ENCODE measurements at regions not wholly inside any gene's neighbourhood (a gene's known extent, or its start where the extent isn't known, plus 50 kb on each side); places are given as distances from the start of the nearest gene placed in this dataset.
"Not testable (repeated sequence)": the region's sequence is repeated elsewhere in the genome, so short reads cannot be mapped to it uniquely, and the experiment has no call there.

- DNase-seq: not testable (repeated sequence)
Observed at GRCh38 chr14:106185174-106185836, 658.9 kb downstream of the TMEM121 start.

DNA sequence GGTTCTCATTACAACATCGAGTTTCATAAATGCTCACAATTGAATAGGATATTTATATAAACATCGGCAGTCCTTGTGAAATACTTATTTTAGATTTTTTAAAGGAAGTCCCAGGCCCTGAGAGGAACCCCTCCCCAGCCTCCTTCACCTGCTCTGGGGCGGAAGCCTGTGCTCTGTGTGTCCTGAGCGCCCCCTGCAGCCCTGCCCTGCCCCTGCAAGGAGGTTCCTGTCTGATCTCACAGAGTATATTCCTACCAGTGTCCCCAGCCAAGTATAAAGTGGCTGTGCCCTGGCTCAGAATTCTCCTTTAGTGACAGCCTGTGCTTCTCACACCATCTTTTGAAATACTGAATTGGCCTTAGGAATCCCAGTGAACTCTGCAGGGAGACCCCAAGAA is 659.5 kb downstream of the TMEM121 start:
- no peak for DNase-seq

GRCh38 chr14:106187216-106187615 is 660.8 kb downstream of the TMEM121 start:
- no peak for DNase-seq

- DNase-seq: not testable (repeated sequence)
Observed at GRCh38 chr14:106192701-106193100, 666.3 kb downstream of the TMEM121 start.

GRCh38 chr14:106196459-106196858 is 670.1 kb downstream of the TMEM121 start:
- not testable (repeated sequence) for DNase-seq

- not testable (repeated sequence) for DNase-seq
Observed at GRCh38 chr14:106197264-106197663, 670.9 kb downstream of the TMEM121 start.

GRCh38 chr14:106199097-106199496 is 672.7 kb downstream of the TMEM121 start:
- no peak for DNase-seq

GRCh38 chr14:106200541-106201315 is 674.3 kb downstream of the TMEM121 start:
- no peak for DNase-seq

DNA sequence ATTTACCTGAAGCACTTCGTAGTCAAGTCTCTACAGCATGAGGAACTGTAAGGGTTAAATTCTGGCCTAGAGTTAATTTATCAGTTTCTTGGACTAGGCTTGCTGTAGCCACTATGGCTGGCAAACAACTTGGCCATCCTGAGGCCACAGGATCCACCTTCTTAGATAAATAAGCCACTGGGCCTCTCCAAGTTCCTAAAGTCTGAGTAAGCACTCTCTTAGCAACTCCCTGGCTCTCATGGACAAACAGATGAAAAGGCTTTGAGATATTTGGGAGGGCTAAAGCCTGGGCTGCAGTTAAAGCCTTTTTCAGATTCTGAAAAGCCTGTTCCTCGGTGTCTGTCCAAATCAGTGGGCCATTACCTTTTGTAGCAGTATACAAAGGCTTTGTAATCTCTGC is 675.0 kb downstream of the TMEM121 start:
- DNase-seq: no peak

GRCh38 chr14:106203438-106203837 is 677.1 kb downstream of the TMEM121 start:
- no peak for DNase-seq

- DNase-seq: no peak
Observed at GRCh38 chr14:106204063-106204462, 677.7 kb downstream of the TMEM121 start.

GRCh38 chr14:106207316-106207715 is 680.9 kb downstream of the TMEM121 start:
- no peak for DNase-seq

DNA sequence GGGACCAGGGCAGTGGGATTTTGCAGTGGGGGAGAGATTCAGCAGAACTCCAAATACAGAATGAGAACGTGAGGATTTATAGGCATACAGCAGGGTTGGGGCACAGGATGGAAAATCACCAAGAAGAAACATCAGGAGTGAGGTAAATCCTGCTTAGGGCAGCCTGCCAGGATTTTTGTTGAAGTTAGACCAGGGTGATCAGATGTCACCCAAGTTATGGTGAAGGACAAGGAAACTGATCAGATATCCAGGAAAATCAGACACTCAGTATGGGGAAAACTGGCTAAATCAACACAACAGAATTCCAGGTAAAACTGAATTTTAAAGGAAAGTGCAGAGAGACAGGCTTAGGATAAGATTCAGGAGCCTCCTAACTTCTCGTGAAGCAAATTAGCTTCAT is 682.4 kb downstream of the TMEM121 start:
- no peak for DNase-seq

DNA sequence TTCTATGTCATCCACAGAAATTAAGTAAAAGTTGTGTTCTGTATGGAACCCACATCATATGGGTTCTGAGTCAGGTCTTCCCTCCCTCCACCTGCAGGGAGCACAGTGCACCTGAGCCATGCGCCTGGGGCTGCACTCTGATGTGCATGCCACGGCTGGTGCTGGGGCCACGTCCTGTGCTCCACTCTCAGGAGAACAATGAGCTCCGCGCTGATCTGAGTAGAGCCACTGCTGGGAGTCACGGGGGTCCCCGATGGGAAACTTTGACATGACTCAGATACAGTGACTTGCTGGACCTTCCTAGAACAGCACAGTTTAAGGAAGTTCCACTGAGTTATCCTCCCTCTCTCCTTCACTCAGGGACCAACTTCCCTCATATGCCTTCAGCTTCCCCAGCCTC is 683.4 kb downstream of the TMEM121 start:
- no peak for DNase-seq

GRCh38 chr14:106210650-106211049 is 684.3 kb downstream of the TMEM121 start:
- no peak for DNase-seq

- DNase-seq: no peak
Observed at GRCh38 chr14:106211334-106211900, 685.0 kb downstream of the TMEM121 start.

DNA sequence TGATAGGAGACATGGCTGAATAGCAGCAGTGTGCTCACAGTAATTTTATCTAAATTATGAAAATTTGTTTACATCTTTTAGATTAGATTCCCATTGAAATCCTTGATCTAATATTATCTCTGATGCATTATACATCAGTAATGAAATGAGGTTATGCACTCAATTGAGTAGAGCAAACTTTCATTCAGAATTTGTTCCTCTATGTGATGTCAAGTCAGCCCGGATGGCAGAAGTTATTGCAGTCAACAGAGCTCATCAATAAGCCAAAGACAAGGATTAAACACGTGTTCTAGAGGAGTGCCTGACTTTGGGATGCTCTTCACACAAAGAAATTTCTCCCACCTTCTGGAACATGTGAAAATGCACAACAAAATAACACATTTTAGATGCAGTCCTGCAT is 688.8 kb downstream of the TMEM121 start:
- no peak for DNase-seq

DNA sequence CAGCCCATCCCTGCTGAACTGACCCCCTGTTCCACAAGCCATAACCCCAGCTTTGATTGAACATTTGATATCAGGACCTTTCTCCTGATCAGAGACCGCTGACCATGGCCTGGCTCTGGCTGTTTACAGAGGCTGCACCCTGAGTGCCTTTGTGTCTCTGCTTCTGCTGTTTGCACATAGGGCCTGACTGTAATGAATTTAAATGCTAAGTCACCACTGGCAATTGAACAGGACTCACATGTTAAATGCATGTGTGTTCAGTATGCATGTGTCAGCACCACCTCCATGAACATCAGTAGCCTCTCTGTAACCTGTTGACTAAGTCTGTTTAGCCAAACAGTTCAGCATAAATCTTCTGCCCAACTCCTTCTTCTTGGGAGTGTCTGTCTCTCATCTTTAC is 690.3 kb downstream of the TMEM121 start:
- DNase-seq: no peak

DNA sequence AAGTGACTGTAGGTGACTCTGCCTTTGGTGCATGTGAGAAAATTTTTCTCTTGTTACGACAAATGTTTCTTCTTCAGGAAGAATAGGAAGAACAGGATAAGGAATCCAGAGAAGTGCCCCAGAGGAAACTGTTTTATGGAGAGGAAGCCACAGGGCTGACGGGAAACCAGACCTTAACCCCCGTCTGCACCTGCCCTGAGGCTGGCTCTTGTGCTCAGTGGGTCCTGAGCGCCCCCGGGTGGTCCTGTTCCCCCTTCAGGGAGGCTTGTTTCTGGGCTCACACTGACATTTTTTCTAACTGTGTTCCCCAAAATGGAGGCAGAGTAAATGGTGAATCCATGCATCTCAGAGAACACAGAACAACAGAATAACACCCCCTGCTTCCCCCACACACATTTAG is 691.8 kb downstream of the TMEM121 start:
- DNase-seq: no peak

GRCh38 chr14:106222311-106222710 is 695.9 kb downstream of the TMEM121 start:
- no peak for DNase-seq

- DNase-seq: no peak
Observed at GRCh38 chr14:106222731-106223130, 696.3 kb downstream of the TMEM121 start.

DNA sequence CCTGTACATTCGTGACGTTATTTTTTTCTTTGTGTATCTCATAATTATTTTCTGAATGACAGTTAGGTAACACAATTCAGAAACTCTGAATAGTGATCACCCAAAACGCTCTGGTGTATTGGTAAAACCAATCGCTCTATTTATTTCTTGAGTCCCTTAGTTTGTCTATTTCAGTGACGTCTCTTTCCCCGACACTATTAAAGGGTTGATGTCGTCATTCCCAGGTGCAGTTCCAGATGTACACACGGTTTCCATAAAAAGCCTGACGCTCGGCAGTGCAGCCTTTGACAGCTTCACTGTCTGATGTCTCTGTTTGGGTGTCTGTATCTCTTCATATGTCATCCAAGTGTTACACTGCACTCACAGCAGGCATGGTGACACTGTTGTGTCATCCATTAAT is 701.4 kb downstream of the TMEM121 start:
- DNase-seq: no peak

- no peak for DNase-seq
Observed at GRCh38 chr14:106228541-106229158, 702.3 kb downstream of the TMEM121 start.

GRCh38 chr14:106230071-106230470 is 703.7 kb downstream of the TMEM121 start:
- DNase-seq: no peak

Data from NCI-H774 (cell line).